Activated naive CD4-positive, alpha-beta T cell treated with anti-CD3 and anti-CD28 coated beads, Interleukin-2, amount 10 ng/mL, durations not matched to agents 7 days and 5 days (primary cell): ENCODE measurements at regions not wholly inside any gene's neighbourhood (a gene's known extent, or its start where the extent isn't known, plus 50 kb on each side); places are given as distances from the start of the nearest gene placed in this dataset.
"Not testable (repeated sequence)": the region's sequence is repeated elsewhere in the genome, so short reads cannot be mapped to it uniquely, and the experiment has no call there.

ENCODE experiments used
- CTCF ChIA-PET: fragments of 350-600 bp; sonication (Branson Sonifier 250); formaldehyde crosslinking; loops from one replicate; lab custom pipeline; 2021; ENCODE audit warnings: antibody characterized with exemption; lab: Charles Lee
- DNase-seq: peaks from one replicate; pipeline ENCODE4 v3.0.0-alpha.2; 2020
- H3K27ac Mint-ChIP-seq: one replicate; pipeline ENCODE4 v1.8.0; 2021; ENCODE audit warnings: mild to moderate bottlenecking, moderate library complexity, mixed read lengths
- H3K27me3 Mint-ChIP-seq: one replicate; pipeline ENCODE4 v1.8.0; 2021; ENCODE audit warnings: mild to moderate bottlenecking, mixed read lengths
- H3K36me3 Mint-ChIP-seq: one replicate; pipeline ENCODE4 v1.8.0; 2021; ENCODE audit warnings: mixed read lengths
- H3K4me1 Mint-ChIP-seq: one replicate; pipeline ENCODE4 v1.8.0; 2021; ENCODE audit warnings: mixed read lengths
- H3K4me3 Mint-ChIP-seq: one replicate; pipeline ENCODE4 v1.8.0; 2021; ENCODE audit warnings: mild to moderate bottlenecking, moderate library complexity, mixed read lengths
- H3K9me3 Mint-ChIP-seq: one replicate; pipeline ENCODE4 v1.8.0; 2021; ENCODE audit warnings: mixed read lengths

- DNase-seq = no peak
- Mint-ChIP-seq H3K27ac (no peak overlapping the region), H3K36me3 (no peaks in the 10 kb centered on the region), H3K4me1 (no peaks in the 10 kb centered on the region), H3K4me3 (no peak overlapping the region), H3K9me3 (no peaks in the 10 kb centered on the region), H3K27me3 (no peaks in the 10 kb centered on the region)
- CTCF ChIA-PET = no interaction called here
Measured at GRCh38 chr3:151675858-151676615, 57.7 kb upstream of the AADACL2 start.

DNA sequence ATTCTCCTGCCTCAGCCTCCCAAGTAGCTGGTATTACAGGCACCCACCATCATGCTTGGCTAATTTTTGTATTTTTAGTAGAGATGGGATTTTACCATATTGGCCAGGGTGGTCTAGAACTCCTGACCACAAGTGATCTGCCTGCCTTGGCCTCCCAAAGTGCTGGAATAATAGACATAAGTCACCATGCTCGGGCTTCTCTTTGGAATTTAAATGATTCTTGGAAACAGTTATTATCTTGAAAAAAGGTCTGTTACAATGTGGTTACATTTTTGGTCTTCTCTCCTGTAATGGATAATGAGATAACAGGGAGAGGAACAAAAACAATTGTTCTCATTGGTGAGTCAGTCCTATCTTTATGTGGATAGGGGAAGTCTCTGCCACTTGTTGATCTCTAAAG, 59.8 kb upstream of the AADACL2 start:
- H3K4me3 Mint-ChIP-seq = no peak overlapping the region
- no peaks in the 10 kb centered on the region for H3K27me3 Mint-ChIP-seq
- no peaks in the 10 kb centered on the region for H3K4me1 Mint-ChIP-seq
- CTCF ChIA-PET = no interaction called here
- no peak for DNase-seq
- H3K9me3 Mint-ChIP-seq = no peaks in the 10 kb centered on the region
- H3K27ac Mint-ChIP-seq = no peak overlapping the region
- H3K36me3 Mint-ChIP-seq = no peaks in the 10 kb centered on the region

DNA sequence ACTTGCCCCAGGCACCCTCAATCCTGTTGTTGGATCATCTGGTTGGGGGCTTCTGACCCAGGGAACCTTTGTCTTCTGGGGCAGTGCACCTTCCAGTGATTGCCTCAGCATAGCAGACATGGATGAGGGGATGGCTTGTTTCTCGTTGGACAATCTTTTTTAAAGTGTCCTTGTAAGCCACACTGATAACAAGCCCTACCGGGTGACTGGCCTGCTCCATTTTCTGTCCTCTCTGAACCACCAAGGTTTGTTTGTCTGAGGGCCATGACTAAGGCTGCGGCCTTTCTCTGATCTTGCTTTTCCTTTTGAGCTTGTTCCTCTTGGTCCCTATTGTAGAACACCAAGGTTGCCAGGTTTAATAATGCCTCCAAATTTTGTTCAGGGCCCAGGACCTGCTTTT, 66.0 kb upstream of the AADACL2 start:
- H3K9me3 Mint-ChIP-seq, DNase-seq, H3K4me3 Mint-ChIP-seq, CTCF ChIA-PET, H3K27ac Mint-ChIP-seq, H3K27me3 Mint-ChIP-seq, H3K36me3 Mint-ChIP-seq, H3K4me1 Mint-ChIP-seq: not testable (repeated sequence)

GRCh38 chr3:151660885-151661284, 72.8 kb upstream of the AADACL2 start:
- Mint-ChIP-seq H3K4me1 (no peaks in the 10 kb centered on the region), H3K36me3 (no peaks in the 10 kb centered on the region), H3K9me3 (no peaks in the 10 kb centered on the region), H3K4me3 (no peak overlapping the region), H3K27ac (no peak overlapping the region), H3K27me3 (no peaks in the 10 kb centered on the region)
- DNase-seq = no peak
- CTCF ChIA-PET = no interaction called here

DNA sequence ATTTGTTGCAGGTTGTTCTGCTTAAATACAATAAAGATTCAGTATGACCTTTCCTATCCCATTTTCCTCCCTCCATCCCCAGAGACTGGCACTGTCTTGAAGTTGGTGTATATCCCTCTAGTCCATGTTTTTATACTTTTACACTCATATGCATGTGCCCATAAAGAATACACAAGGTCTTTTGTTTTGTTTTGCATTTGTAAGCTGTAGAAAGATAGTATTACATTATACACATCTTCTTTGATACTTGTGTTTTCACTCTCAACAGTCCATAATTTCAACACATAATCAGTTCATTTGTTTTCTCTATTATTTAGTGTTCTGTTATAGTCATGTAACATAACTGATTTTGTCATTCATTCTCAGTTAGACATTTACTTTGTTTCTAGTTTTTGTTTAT, 88.7 kb upstream of the AADACL2 start:
- DNase-seq = no peak
- Mint-ChIP-seq H3K4me1 (no peaks in the 10 kb centered on the region), H3K36me3 (no peaks in the 10 kb centered on the region), H3K9me3 (no peaks in the 10 kb centered on the region), H3K4me3 (no peak overlapping the region), H3K27ac (no peak overlapping the region), H3K27me3 (no peaks in the 10 kb centered on the region)
- CTCF ChIA-PET = no interaction called here

GRCh38 chr3:151644020-151644620, 89.6 kb upstream of the AADACL2 start:
- no peaks in the 10 kb centered on the region for H3K36me3 Mint-ChIP-seq
- no peaks in the 10 kb centered on the region for H3K4me1 Mint-ChIP-seq
- no peak for DNase-seq
- H3K27ac Mint-ChIP-seq = no peak overlapping the region
- CTCF ChIA-PET = no interaction called here
- H3K27me3 Mint-ChIP-seq = no peaks in the 10 kb centered on the region
- H3K9me3 Mint-ChIP-seq = no peaks in the 10 kb centered on the region
- no peak overlapping the region for H3K4me3 Mint-ChIP-seq

DNA sequence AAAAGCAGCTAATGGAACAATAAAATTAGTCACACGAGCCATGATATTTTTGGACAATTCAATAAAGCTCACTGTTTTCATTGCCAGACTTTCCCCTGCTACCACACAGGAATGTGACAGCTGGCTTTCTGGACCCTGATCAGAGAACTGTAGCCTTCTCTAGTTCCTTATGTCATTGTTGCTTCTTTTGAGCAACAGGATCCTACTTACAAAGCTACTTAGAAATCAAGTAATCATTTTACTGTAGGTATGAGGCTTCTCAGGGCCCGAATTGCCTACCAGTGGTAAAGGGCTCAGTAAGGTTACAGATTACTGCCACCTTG, 94.3 kb upstream of the AADACL2 start:
- DNase-seq = no peak
- Mint-ChIP-seq H3K27me3 (peaks cover 4% of the 10 kb centered on the region), H3K9me3 (no peaks in the 10 kb centered on the region), H3K36me3 (no peaks in the 10 kb centered on the region), H3K27ac (no peak overlapping the region), H3K4me1 (no peaks in the 10 kb centered on the region), H3K4me3 (no peak overlapping the region)
- CTCF ChIA-PET = no interaction called here

- H3K4me1 Mint-ChIP-seq = no peaks in the 10 kb centered on the region
- CTCF ChIA-PET = no interaction called here
Measured at GRCh38 chr3:151638555-151639417, 94.9 kb upstream of the AADACL2 start.

DNA sequence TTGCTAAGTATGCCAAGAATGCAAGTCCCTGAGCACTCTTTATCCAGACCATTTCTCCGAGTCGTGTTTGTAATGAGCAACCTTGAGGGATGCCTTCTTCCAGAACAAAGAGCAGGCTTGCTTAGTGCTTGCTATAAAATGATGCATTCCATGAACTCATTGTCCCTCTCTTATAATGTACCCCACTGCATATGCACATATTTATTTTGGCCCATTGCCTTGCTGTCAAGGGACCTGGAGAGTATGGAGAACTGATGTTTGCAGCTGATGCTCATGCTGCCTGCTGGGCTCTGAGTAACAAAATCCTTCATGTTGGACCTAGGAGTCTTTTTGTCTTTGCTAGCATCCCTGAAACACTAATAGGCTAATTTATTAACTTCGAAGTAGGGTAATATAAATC, 97.8 kb upstream of the AADACL2 start:
- H3K36me3 Mint-ChIP-seq = no peaks in the 10 kb centered on the region
- no peak overlapping the region for H3K27ac Mint-ChIP-seq
- no peak overlapping the region for H3K4me3 Mint-ChIP-seq
- H3K4me1 Mint-ChIP-seq = no peaks in the 10 kb centered on the region
- CTCF ChIA-PET = no interaction called here
- H3K27me3 Mint-ChIP-seq = peaks cover 7% of the 10 kb centered on the region
- H3K9me3 Mint-ChIP-seq = no peaks in the 10 kb centered on the region
- DNase-seq = no peak

More at GRCh38 chr3:151638555-151639417, 94.9 kb upstream of the AADACL2 start:
- Mint-ChIP-seq H3K27ac (no peak overlapping the region), H3K4me3 (no peak overlapping the region), H3K36me3 (no peaks in the 10 kb centered on the region), H3K9me3 (no peaks in the 10 kb centered on the region), H3K27me3 (peaks cover 4% of the 10 kb centered on the region)
- DNase-seq = no peak

- H3K4me1 Mint-ChIP-seq = no peaks in the 10 kb centered on the region
- no peaks in the 10 kb centered on the region for H3K36me3 Mint-ChIP-seq
- no peak overlapping the region for H3K4me3 Mint-ChIP-seq
- no peak for DNase-seq
- peaks cover 7% of the 10 kb centered on the region for H3K27me3 Mint-ChIP-seq
- H3K9me3 Mint-ChIP-seq = no peaks in the 10 kb centered on the region
- CTCF ChIA-PET = interaction anchor here (1.0 kb wide), 1 partner anchor 10 kb away, joined by 3 read pairs; no protein-coding TSS in a partner anchor
- H3K27ac Mint-ChIP-seq = no peak overlapping the region
Measured at GRCh38 chr3:151631946-151632345, 101.8 kb upstream of the AADACL2 start.

DNA sequence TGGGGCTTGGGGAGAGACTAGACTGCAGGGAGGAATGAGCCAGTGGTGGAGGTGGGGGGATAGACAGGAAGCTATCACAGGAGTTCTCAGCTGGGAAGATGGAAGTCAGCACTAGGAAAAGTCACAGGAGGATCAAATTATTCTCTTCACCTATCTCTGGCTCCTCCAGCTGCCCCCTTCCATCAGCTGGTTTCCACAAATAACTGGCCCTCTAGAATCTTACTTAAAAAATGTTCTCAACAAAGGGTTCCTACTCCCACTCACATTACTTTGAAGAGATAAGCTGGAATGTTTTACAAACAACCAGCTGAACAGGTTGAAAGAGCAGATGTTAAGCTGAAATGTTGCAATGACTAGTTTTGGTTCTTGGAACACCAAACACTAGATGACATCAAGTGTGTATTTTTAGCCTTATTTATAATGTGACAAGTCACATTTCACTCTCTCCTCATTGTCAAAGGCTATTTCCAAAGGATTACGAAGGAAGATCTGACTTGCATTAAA, 102.7 kb upstream of the AADACL2 start:
- CTCF ChIA-PET = no interaction called here
- H3K27ac Mint-ChIP-seq = no peak overlapping the region
- no peaks in the 10 kb centered on the region for H3K9me3 Mint-ChIP-seq
- no peaks in the 10 kb centered on the region for H3K4me1 Mint-ChIP-seq
- no peaks in the 10 kb centered on the region for H3K36me3 Mint-ChIP-seq
- no peak for DNase-seq
- H3K27me3 Mint-ChIP-seq = peaks cover 7% of the 10 kb centered on the region
- H3K4me3 Mint-ChIP-seq = no peak overlapping the region

DNA sequence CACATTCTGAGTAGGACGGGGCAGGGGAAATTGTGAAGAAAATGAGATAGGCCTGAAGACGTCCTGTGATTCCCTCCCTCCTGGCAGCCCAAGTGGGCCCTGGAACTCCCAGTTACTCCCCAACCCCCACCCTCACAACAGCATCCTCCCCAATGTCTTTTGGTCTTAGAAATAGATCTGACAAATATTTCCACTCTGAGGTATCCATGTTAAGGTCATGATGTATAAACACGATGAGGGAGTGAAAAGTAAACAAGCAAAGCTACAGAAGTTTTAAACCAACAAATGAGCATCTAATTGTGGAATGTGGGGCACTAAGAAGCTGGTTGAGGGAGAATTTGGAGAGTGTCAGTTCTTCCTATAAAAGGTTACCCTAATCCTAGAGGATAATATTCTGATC, 103.7 kb upstream of the AADACL2 start:
- H3K9me3 Mint-ChIP-seq = no peaks in the 10 kb centered on the region
- no peak overlapping the region for H3K27ac Mint-ChIP-seq
- no peaks in the 10 kb centered on the region for H3K36me3 Mint-ChIP-seq
- no peak for DNase-seq
- H3K4me1 Mint-ChIP-seq = no peaks in the 10 kb centered on the region
- peaks cover 7% of the 10 kb centered on the region for H3K27me3 Mint-ChIP-seq
- CTCF ChIA-PET = no interaction called here
- H3K4me3 Mint-ChIP-seq = no peak overlapping the region

- H3K27me3 Mint-ChIP-seq = no peaks in the 10 kb centered on the region
- H3K9me3 Mint-ChIP-seq = no peaks in the 10 kb centered on the region
- CTCF ChIA-PET = no interaction called here
- no peak overlapping the region for H3K27ac Mint-ChIP-seq
- no peaks in the 10 kb centered on the region for H3K36me3 Mint-ChIP-seq
- DNase-seq = no peak
- H3K4me1 Mint-ChIP-seq = no peaks in the 10 kb centered on the region
- no peak overlapping the region for H3K4me3 Mint-ChIP-seq
Measured at GRCh38 chr3:151625586-151625985, 108.1 kb upstream of the AADACL2 start.

- CTCF ChIA-PET = interaction anchor here (0.6 kb wide), 1 partner anchor 85 kb away, joined by 3 read pairs; no protein-coding TSS in a partner anchor
- Mint-ChIP-seq H3K27me3 (no peaks in the 10 kb centered on the region), H3K27ac (no peak overlapping the region), H3K4me1 (no peaks in the 10 kb centered on the region), H3K9me3 (no peaks in the 10 kb centered on the region), H3K36me3 (no peaks in the 10 kb centered on the region), H3K4me3 (no peak overlapping the region)
- no peak for DNase-seq
Measured at GRCh38 chr3:151625086-151625485, 108.6 kb upstream of the AADACL2 start.
